GM21381 (cell line): ENCODE measurements at regions not wholly inside any gene's neighbourhood (a gene's known extent, or its start where the extent isn't known, plus 50 kb on each side); places are given as distances from the start of the nearest gene placed in this dataset.

Experiments used
- ATAC-seq: cut with Tn5 transposase; IDR thresholded peaks from one replicate; pipeline ENCODE4 v1.9.1; 2021; ENCODE audit warnings: mild to moderate bottlenecking, moderate library complexity; ENCODE audit not compliant: unreplicated experiment

DNA sequence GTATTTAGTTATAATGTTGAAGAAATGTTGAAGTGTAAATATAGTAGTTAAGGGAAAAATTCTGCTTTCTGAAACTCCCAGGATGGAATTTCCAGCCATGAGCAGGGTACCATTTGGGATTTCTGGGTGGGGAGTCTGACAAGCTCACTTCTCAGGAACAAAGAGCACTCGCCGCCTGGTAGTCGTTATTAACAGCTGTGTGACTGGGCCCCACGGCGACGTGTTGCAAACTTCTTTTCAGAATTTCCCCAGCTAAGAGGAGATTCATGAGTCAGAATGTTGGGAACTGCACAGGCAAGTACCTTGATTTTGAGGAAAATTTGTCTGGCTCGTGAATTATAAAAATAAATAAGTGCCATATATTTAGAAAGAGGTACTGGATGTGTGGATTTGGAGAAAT lies 103.7 kb downstream of the LACC1 start:
- ATAC-seq = no peak

DNA sequence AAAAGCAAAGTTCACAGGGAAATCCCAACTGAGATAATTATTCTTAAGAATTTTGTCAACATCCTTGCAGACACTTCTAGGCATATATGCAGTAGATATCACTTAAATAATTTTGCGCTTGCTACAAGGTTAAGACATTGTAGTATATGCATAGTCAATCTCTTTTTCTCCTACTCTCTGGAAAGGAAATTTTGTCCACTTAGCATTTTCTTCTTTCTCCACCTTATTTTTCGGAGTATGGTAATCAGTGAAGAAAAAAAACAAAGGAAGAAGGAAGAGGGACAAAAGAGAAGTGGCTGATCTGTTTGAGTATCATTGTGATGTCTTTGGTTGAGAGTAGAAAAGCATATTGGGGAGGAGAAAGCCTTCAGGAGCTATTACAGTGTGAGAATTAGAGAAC lies 104.6 kb downstream of the LACC1 start:
- no peak for ATAC-seq

DNA sequence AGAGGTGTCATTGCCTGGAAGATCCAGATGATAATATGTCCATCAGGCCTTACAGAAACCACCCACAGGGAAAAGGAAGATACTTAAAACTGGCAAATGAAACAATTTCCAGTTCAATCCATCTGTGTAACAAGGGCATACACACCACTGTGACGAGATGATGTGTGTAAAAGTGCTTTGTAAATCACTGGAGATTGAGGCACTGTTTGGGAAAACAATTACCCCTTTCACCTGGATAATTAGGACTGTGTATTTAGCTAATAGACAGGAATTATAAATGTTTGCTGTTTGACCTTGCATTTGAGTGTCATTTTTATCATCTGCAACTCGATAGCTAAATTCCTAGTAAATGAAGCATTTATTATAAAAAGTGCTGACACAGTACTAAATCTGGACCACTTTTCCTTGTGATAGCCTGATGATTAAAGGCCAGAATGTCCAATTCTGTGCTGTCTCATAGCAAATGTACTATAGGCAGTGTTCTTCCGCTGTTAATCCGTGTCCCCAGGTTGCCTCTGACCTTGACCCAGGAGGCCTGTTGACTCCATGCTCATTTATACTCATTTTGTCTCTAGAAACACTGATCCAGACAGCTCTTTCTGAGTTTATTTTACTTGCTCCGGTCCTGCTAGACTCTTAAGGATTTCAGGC lies 105.8 kb downstream of the LACC1 start:
- no peak for ATAC-seq

DNA sequence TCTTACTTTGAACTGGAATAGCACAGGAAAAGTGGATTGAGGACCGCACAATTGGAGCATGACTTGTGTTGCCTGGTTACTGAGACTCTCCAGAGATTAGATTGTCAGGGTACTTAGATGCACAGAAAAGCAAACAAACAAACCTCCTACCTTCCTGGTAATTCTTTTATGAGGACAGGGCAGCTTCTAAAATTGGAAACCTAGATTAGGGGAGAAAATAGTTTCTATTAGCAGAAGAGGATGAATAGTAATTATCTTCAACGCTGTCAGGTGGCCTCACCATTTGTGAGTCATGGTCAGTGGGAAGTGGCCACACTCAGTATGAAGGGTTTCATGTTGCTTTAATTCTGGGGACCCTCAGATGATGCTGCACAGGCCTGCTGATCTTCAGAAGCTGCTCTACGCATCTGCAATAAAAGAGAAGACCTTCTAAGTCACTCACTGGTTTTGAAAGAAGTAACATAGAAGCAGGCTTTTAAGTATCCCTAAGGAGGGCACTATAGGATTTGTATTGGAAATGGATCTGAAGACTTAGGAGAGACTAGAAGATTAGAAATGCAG lies 106.8 kb downstream of the LACC1 start:
- ATAC-seq = no peak

DNA sequence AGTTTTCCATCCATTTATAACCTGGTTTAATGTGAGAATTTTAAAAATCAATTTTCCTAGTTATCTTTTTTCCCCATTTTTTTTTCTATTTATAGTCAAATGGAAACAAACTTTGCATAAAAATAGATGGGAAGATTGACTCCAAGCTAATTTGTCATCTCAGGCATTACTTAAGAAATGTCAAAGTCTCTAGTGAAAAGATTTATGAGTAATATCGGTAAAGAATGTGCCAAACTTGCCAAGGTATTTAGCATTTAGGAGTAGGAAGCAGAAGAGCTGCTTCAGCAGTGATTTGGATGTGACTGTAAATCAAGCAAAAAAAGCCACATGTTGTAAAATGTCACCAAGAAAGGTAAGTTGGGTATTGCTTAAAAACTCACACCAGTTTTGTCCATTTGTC lies 108.6 kb downstream of the LACC1 start:
- ATAC-seq = no peak

DNA sequence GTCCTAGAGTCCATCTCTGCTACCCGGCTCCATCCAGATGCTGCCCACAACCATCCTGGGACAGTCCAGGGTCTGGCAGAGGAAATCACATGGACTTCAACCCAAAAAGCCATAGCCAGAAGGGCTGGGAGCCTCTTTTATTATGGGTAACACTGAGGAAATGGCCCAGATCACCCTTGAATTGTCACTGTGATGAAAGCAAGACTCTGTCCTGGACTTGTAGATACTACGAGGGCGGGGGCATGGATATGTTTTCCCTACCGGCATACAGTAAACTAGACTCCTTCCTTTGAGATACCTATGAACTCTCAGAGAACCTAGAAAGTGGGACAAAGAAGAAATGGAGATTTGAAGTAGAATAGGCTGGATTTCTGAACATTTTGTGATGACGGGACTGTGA lies 110.3 kb downstream of the LACC1 start:
- no peak for ATAC-seq

DNA sequence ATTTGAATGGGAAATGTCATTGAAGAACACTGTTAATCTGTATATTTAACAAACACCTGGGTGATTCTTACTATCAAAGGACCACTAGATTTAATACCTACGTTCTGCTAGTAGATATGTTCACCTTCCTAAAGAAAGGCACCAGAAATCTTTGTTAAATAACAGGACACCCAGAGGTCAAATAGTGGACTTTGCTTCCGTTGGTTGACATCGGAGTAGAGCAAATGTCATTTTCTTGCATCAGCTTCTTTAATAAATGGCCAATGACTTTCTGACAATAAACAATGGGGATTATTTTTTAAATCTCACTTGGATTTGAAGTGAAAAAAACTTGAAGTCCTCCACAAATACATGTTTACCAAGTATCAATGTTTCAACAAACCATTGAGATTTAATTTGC lies 111.1 kb downstream of the LACC1 start:
- no peak for ATAC-seq

DNA sequence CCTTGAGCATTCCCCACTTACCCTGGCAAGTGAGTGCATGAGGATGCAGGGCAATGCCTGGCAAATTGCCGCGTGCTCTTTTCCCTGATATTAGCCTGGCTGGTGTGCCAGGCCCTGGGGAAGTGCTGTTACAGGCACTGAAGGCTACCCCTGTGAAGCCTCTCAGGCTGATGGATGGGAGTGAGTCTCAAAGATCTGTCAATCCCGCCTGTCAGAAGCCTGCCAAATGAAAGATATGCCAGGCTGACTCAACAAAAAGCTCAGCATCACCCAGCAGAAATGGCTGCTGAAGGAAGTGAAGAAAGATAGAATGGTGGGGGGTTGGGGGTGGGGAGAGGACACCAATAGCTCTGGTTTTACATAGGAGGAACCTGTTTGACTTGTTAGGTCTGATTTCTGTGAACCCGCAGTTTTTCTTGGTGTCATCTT lies 112.1 kb downstream of the LACC1 start:
- ATAC-seq = no peak

DNA sequence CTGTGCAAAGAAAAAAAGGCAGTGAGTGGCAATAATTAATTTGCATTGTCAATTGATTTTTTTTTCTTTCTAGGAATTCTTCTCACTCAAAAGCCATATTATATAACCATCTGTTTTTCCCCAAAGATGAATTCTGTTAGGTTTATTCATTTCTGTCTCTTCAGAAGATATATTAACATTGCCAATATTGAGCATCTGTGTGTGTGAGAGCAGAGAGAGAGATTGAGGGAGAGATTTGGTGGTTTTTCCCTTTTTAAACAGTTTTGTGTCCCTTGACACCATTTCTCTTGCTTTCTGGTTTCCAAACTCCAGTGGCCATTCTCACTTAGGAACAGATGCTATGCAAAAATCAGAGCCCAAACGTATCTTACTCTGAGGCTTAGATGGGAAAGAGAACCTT lies 112.5 kb downstream of the LACC1 start:
- no peak for ATAC-seq

DNA sequence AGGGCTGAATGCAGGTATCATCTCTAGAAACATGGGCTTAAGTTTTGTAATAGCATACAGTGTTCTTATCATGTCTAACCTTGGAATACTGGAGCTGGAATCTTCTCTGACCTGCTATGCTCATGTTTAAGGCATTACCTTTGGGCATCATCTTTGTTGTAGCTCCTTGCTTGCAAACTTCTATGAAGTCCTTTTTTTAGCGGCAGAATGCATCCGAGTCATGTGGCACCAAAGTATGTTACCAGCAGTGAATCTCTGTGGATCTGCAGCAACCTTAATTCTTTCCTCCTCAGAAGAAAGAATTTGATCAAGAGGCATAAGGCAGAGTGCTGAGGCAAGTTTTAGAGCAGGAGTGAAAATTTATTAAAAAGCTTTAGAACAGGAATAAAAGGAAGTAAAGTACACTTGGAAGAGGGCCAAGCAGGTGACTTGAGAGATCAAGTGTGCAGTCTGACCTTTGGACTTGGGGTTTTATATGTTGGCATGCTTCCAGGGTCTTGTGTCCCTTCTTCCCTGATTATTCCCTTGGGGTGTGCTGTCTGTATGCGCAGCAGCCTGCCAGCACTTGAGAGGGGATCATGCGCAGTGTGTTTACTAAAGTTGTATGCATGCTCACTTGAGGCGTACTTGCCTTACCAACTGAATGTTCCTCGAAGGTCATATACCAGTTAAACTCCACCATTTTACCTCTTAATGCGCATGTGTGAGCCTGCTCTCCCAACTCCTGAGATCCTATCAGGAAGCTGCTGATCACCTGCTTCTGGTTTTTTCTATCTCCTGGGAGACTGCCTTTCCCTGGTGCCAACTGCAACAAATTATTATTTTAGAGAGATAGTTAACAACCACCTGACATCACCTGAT lies 115.5 kb downstream of the LACC1 start:
- no peak for ATAC-seq

DNA sequence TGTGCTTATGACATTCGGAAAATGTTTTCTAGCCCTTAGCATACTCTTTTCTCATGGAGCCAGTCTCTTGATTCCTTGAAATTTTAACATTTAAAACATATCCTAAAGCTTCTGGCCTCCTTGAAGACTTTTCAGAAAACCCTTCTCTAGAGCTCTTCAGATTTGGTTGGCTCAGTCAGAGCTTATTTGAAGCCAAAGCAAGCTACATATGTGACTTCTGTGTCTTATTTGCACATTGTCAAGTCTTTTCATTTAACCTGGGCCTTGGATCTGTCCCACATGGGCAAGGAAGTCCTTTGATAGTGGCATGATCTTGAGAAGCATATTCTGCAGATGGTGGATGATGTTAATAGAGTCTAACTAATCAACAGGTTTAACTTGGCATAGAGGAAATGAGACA lies 116.5 kb downstream of the LACC1 start:
- no peak for ATAC-seq

DNA sequence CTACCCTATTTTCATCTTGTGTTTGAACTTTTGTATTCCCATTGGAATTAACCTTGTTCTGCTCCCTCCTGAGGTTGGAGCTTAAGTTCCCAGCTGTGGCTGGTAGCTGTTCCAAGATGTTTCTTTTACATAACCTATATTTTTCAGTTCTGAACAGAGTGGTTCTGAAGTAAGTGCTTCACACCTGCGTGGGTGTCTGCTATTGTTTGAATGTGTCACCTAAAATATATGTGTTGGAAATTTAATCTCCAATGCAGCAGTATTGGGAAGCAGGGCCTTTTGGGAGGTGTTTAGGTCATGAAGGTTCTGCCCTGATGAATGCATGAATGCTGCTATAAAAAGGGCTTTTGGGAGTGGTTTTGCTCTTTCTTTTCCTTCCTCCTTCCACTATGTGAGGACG lies 123.8 kb downstream of the LACC1 start:
- ATAC-seq = no peak

DNA sequence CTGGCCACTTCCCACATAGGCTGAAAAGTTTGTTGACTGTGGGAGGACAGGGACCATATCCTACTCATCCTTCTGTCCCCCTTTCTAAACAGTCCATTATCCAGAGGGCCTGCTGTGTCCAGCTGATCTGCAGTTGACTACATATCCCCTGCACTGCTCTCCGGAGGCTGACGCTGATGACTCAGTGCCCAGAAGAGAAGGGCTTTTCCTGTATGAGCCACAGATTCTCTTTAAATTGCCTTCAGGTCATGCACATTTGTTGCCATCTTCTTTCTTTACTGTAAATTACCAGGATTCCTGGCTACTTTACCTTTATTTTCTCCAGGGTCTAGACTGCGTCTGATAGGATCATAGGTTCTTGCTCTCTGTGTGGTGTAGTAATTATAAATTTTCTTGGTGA lies 125.2 kb downstream of the LACC1 start:
- no peak for ATAC-seq

DNA sequence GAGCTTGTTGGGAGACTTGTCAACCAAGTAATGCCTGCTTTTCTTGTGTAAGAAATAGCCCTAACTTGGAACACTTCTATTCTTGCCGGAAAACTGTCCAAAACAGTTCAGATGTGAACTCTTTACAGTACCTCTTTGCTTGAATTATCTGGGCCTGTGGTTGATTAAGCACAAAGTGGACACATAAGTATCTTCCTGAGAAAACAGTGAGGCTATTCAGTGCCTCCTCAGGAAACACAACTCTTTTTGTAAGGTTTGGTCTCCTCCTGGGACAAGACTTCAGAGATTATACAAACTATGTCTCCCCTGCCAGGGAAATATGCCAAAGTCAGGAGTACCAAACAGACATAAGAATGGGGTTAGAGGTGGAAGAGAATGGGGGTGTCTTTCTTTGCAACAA lies 127.7 kb downstream of the LACC1 start:
- ATAC-seq = no peak

DNA sequence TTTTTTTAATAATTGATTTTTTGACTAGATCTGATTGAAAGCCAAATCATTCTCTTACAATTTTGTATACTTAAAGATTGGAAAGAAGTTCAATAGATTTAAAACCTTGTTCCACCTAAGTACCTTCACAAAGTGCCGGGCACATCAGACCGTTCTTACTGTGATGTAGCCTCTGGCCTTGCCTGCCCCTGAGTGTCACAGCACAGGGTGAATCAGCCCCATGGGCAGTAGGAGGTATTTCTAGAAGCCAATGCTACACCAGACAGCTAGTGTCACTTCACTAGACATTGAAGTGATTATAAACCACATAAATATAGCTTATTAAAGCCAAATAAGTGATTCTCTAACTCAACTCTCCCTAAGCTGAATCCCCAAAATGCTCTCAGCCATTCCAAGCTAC lies 131.3 kb downstream of the LACC1 start:
- ATAC-seq = no peak

DNA sequence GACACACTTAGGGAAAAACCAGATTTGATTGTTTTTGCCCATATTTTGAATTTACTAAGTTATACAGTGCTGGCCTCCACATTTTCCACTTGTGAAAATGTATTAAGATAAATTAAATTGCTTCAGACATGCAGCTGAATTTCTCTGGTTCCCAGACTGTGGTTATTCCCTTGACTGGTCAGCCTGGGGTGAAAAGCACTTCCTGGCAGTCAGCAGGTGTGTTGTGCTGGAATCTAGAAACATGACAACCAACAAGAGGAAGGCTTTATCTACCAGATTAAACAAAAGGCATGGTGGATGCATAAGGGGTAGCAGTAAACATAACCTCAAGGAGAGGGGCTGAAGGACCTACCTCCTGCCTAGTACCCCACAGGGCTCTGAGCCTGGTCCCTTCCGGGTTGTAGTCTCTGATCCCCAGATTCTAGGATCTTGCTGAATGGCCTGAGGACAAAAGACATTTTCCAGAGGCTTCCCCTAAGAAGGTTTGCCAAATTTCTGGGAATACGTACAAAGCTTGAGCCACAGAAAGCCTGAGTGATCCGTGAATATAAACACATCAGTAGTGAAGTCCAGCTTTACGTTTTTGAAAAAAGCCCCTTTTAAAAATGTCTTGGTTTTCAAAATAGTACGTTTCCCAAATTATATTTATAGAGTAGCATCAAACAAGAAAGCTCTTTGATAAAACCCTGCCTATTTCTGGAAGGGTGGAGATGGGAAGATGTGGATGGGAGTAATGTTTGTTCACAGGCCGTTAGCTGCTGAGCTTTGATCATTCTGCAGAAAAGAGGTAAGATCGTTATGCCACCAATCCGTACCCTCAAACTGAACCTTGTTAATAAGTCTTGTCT lies 133.4 kb downstream of the LACC1 start:
- no peak for ATAC-seq

DNA sequence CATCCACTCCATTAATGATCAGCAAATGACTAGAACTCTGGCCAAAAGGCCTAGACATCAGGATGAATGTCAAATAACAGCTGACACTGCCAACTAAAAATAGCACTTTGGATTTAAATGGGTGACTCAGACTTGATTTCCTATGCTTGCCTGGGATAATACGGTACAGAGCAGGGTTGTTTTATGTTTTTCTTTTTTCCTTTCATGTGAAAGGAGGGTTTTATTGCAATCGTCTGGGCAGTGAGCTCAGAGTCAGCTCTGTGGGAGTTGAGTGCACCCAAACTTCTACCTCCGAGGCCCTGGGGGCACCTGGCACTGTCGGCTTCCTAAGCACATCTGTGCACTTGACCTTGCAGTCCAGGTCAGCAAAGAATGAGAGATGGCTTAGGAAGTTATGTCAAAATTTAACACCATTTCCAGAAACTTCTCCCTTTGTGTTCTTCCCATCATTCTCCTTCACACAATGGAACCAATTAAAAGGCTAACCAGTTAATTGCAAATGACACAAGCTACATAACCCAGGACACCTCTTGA lies 134.1 kb downstream of the LACC1 start:
- no peak for ATAC-seq

DNA sequence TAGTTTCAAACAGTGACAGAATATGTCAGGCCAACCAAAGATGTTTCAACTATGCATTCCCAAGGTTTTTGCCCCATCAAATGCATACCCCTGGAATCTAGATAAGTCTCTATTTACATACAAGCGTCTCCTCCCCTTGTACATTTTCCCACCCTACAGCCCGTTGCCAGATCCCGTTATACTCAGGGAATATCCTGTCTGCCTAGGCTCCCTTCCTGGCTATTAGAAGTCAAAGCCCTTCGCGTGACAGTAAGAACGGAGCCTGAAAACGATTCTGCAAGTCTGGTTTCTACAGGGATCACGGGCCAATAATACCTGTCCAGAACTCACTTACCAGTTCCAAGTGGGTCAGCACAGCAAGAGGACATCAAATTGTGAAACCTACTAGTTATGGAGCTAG lies 134.8 kb downstream of the LACC1 start:
- ATAC-seq = no peak

DNA sequence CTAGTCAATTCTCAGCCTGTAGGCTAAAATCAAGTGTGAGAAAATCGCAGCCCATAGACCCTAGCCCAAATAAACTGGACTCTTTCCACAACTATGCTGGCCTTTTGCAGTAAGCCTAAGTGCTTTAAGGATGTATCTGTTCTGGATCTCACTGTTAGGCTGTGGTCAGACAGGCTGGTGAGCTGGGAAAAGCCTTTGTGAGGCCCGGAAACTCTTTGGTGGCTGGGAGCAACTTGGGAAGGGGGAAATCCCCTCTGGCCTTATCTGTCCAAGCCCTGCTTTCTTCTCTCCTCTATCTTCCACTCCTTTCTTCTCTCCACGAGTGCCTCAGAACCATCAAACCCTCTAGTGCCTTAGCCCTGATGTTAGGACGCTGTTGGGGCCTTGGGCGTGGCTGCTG lies 135.4 kb downstream of the LACC1 start:
- ATAC-seq = no peak

DNA sequence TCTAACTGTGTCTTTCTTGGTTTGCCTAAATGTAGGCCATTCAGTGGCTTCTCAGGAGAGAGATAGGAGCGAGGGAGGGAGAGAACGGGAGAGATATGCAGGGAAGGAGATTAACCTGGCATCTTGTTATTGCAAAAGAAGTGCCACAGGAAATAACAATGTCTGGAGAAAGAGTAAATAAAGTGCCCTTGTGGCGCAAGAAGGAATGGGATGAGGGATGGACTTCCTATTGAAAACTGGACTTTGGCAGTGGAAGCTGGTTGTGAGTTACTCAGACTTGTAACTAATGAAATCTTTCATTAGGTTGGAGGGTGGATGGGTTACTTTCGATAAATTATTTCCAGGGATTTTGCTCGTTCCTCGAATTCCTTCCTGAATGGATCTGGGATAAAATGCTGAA lies 136.1 kb downstream of the LACC1 start:
- no peak for ATAC-seq

DNA sequence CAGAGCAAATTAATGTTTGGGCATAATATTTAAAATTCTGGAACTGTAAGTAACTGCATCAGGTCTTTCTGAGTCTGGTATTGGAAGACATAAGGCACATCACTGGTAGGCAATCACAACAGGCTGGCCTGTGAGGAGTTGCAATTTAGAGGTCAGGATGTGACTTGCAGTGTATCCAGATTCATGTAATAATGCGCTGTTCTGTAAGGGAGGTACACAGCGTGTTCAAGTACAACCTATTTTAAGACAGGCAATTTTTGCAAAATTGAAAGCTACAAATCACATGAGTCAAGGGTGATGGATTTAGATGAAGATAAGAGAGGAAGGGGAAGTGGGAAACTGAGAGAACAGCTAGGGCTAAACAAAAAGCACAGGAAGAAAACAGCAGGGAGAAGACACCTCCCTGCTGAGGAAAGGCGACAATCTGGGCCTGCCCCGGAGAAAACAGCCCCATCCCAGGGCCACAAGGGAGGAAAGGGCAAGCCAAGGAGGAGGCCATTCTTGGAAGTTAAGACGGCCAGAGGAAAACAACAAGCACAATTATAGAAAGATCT lies 138.1 kb downstream of the LACC1 start:
- no peak for ATAC-seq
